MM.1S (cell line): ENCODE measurements at regions not wholly inside any gene's neighbourhood (a gene's known extent, or its start where the extent isn't known, plus 50 kb on each side); places are given as distances from the start of the nearest gene placed in this dataset.

Experiments used
- EZH2 ChIP-seq: fragments of 300-600 bp; sonication (generic); optimal IDR thresholded peaks from 2 replicates; pipeline ENCODE3; 2017; ENCODE audit warnings: low read depth, mild to moderate bottlenecking, antibody characterized with exemption, low read length, mixed read lengths
- TF ChIP-seq, protein P1 (sequence below): fragments of 300-600 bp; sonication (generic); IDR thresholded peaks from 2 replicates; pipeline ENCODE4 v1.5.1; 2016; ENCODE audit warnings: antibody characterized with exemption, low read length, mixed read lengths

DNA sequence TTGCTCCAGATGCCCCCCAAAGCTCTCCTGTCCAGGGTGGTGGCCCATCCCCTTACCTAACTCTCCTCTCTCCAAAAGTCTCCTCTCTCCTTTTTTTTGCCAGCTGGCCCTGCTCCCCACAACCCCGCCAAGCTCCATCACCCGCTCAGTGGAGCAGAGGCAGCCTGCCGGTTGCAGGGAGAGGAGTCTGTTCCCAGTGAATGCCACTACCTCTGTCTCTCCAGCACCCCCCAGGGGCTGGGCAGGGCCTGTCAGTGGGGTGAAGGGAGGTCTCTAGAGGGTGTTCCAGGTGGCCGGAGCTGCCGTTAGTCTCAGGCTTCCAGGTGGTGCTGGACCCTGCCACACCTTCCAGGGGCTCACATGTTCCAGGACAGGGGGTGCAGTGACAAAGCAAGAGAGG, 387.0 kb downstream of the CTTN start:
- TF ChIP-seq, protein P1, sequence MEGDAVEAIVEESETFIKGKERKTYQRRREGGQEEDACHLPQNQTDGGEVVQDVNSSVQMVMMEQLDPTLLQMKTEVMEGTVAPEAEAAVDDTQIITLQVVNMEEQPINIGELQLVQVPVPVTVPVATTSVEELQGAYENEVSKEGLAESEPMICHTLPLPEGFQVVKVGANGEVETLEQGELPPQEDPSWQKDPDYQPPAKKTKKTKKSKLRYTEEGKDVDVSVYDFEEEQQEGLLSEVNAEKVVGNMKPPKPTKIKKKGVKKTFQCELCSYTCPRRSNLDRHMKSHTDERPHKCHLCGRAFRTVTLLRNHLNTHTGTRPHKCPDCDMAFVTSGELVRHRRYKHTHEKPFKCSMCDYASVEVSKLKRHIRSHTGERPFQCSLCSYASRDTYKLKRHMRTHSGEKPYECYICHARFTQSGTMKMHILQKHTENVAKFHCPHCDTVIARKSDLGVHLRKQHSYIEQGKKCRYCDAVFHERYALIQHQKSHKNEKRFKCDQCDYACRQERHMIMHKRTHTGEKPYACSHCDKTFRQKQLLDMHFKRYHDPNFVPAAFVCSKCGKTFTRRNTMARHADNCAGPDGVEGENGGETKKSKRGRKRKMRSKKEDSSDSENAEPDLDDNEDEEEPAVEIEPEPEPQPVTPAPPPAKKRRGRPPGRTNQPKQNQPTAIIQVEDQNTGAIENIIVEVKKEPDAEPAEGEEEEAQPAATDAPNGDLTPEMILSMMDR = no peak
- TF ChIP-seq EZH2 = no peak
